ENCODE measurements at regions not wholly inside any gene's neighbourhood (a gene's known extent, or its start where the extent isn't known, plus 50 kb on each side); places are given as distances from the start of the nearest gene placed in this dataset.
"Not testable (repeated sequence)": the region's sequence is repeated elsewhere in the genome, so short reads cannot be mapped to it uniquely, and the experiment has no call there.

DNA sequence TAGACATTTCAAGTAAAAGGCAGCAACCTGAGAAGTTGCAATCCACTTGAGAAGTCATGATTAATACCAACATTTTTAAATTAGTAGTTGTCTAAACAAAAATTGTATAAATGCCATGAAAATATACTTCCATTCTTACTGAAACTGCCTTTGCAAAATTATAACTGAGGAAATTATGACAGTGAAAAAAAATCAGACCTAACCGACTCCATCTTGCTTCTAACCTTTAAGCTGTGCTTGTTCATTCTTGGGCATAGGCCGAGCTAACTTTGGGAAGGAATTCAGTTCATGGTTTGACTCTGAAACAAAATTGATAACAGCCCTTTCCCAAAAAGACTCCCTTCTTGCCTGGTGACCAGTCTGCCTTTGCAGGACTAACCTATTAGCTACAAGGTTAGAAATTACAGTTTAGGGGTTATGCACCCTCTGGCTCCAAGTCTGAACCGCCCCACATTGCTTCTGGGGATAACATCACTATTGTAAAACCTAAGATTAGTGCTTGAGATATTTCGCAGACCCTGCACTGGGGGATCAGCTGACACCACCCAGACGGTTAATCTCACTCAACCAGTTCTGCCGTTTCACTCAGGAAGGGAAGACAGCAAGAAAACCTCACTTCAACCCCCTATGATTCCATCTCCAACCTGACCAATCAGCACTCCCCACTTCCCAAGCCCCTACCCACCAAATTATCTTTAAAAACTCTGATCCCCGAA is 136.1 kb upstream of the ADAMTS3 start:
- TF ChIP-seq ZFX (IDR thresholded peaks at IDR 0.05); CTCF (conservative IDR thresholded peaks at IDR 0.05): not testable (repeated sequence)
